HG03432 (cell line): ENCODE measurements at regions not wholly inside any gene's neighbourhood (a gene's known extent, or its start where the extent isn't known, plus 50 kb on each side); places are given as distances from the start of the nearest gene placed in this dataset.

Experiments
- ATAC-seq: cut with Tn5 transposase; IDR thresholded peaks from one replicate; pipeline ENCODE4 v1.9.1; 2021; ENCODE audit warnings: mild to moderate bottlenecking, moderate library complexity; ENCODE audit not compliant: unreplicated experiment

DNA sequence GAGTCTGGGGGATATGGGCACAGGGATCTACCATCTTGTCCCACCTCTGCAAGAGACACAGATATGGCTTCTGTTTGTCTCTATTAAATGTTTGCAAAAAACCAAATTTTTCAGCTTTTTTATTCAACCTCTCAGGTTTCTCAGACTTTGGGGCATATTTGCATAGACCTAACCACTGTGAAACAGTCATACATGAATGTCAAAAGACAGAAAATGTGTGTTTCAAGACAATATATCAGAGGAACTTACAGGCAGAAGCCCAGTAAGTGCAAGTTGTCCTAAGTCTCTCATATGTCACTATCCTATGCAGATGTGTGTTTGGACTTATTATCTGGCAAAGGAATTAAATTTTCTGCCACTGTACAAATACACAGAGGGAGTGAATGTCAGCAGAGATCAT lies 951.2 kb downstream of the PCDH18 start:
- peak; percentile 58 for ATAC-seq

DNA sequence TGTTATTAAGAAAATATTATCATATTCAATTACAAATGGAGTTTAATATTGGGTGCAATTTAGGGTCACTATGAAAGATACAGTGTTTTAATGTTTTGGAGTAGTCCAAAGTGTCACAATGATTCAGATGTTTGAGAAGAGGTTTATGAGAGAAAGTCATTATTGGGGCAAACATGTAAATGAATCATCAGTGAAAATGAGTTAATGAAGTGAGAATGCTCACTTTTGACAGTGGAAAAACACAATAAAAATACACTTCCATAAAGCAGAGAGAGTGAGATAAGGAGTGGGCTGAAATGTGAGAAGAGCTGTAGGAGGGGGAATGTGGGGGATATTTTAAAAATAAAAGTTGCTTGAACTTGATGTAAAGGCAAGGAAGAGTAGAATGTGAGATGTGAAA lies 957.1 kb downstream of the PCDH18 start:
- no peak for ATAC-seq

DNA sequence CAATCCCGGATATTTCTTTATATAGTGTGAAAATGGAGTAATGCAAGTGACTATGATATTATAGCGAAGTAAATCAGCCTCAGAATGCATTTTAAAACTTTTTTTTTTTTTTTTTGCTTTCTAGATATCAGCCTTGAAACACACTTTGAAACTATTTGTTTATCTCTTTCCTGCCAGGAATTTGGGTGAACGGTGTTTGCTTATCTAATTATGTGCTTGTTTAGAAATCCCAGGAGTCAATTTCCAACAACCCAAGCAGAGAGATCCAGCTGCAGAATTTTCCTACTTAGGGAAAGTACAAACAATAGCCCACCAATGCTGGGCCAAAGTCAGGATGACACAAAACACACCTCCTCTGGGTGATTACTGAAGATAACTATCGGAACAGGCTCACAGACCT lies 958.8 kb downstream of the PCDH18 start:
- ATAC-seq, result no peak

DNA sequence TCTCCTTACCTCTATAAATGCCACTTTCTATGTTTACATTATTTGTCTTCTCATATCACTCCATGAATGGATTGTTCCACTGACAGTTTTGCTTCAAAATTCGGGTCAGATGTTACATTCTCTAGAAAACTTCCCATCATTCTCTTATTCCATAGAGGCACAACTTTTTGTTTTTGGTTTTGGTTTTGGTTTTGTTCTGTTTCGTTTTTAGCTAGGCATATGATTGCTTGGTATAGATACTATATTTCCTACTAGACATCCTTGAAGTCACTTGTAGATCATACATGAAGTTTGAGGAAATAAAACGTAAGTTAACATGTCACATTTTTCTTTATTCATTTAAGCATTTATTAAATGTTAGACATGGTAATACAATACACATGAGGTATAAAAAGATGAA lies 961.0 kb downstream of the PCDH18 start:
- peak; percentile 57 for ATAC-seq

DNA sequence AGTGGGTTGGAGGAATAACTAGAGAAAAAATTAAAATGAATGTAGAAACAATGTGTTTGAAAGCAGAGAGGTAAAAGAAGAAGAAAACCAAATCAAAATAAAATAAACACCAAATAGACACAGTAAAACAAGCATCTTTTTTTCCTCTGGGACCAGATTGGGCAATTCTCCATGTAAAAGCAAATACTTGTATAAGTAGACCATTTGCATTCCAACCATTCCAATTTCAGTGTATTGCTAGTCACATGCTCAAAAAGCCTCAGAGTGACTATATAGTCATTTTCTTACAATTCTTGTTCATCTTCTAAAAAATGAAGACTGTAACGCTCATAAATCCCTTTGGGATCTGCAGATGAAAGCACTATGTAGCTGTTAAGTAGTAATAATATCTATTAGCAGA lies 969.5 kb downstream of the PCDH18 start:
- no peak for ATAC-seq

DNA sequence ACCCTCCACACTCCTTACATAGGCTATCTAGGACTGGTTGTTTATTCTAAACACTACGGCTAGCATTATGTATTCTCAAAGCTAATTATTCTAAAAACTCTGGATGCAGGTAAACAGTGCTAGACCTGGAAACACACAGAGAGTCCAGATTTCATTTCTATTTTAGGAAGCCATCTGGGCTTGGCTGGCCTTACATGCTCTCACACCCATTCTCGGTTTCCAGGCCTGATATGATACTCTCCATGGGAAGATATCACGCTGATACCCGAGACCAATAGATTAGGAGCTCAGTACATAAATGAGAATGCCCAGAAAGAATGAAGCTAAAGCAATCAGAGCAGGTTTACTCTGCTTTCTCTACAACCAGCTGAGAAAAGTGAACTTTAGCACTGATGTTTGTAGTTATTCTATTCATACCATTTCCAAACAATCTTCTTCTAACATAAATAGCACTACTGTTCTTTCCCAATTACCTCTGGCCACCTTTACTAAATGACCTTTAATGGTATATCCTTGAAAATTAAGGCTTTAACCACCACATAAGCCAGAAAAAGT lies 973.3 kb downstream of the PCDH18 start:
- ATAC-seq, result no peak

DNA sequence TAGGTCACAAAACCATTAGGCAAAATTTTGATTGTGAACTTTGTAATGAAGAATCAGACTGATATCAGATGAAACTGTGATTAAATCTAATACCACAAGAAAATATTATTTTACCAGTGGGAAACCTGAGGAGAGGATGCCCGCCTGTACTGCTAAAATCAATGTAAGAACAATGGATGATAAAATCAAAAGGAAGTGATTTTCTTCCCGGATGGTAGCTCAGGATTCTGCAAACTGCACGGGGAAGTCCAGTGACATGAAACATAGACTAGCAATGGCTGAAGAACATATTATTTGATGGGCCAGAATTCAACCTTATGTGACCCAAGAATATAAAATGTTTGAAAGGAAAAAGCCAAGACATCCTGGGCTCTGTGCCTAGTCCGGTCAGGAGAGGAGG lies 974.9 kb downstream of the PCDH18 start:
- no peak for ATAC-seq

DNA sequence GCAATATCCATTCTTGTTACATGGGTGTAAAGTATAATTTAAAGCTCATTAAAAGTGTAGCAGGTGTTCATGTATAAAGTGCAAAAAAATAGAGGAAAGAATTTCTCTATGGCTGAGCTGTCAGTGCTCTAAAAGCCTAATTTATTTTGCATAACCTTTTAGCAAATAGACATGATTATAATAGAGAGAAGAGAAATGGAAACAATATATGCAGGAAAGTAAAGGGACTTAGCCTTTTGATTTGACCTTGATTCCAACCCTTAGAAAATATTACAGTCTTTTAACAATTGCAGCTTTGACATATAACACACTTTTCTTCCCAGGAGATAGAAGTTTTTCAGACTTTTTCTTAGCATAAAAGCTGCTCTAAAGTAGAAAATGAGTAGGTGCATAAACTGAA lies 978.3 kb downstream of the PCDH18 start:
- no peak for ATAC-seq

DNA sequence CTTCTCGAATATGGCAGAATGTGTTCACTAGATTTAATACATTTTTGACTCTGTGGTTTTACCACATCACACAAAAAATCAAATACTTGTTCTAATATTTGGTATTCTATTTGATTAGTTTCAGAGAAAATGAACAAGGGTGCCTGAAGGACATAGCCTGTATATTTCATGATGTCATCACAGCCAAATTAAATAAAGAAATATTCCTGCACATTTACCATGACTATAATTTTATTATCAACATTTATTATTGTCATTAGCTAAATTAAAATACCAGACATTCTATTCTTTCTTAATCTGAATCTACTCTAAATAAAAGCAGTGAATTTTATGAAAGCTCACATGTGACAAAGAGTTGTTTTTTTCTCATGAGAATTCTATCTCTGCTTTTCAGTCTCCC lies 980.5 kb downstream of the PCDH18 start:
- no peak for ATAC-seq

DNA sequence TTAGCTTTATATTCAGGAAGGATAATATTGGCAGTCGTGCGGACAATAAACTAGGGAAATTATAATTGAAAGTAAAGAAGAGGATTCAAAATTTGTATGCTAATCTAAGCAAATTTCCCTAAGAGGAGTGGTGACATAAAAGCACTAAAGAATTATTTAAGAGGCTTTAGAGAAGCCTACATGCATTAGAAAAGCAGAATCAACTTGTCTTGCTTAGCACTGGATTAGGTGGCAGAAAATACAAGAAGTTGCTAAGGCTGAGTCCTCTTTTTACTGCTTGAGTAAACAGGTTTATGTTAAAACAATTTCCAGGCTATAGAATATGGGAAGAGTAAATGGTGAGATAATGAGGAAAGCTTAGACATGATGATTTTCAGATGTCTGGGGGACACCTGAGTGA lies 991.5 kb downstream of the PCDH18 start:
- ATAC-seq, result no peak

DNA sequence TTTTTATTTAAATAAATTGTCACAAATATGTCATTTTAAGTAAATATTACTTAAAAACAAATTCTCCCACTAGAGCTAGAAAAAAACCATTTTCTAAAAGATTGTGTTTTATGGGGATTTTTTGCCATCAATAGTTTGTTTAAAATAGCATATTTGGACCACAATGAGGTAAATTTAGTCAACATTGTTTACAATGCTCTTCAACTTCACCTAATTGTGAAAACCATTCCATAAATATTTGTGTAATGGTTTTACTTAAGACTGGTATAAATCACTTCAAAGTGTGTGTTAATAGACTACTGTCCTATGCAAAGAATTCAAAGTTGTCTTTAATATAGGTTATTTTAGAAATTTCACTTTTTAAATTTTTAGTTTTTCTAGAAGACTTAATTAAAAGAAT lies 1004.2 kb downstream of the PCDH18 start:
- ATAC-seq, result no peak

DNA sequence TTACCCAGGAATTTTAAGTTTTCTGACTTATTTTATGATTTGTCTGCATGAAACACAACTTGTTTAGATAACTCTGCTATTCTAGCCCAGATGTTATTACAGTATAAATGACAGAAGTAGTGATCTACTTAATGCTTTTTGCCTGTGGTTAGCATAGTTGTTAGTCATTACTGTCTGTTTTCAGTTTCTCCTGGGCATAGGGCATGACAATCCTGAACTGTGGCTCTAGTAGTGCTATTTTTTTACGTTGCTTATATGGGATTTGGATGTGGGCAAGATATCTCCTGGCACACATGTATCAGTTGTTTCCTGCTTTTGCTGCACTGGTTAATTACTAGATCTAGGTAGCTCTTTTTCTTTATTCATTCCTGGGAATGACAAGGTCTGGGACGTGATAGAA lies 1005.8 kb downstream of the PCDH18 start:
- peak; percentile 71 for ATAC-seq

DNA sequence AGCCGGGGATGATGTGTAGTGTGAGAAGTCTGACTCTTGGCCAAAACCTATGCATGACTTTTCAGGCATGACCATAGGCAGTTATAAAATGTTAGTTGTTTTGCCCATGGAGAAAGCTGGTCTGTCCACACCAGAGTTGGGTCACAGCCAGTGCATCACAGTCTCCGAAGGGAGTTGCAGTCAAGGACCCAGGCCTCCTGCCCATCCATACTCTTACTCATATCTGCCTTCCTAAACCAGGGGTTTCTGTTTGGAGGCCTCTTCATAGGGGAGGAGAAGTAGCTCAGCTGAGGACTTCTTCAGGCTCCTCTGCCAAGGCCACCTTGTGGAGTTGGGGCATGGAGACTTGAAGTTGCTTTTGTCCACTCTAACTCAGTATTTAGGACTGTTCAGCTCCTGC lies 1008.3 kb downstream of the PCDH18 start:
- no peak for ATAC-seq

DNA sequence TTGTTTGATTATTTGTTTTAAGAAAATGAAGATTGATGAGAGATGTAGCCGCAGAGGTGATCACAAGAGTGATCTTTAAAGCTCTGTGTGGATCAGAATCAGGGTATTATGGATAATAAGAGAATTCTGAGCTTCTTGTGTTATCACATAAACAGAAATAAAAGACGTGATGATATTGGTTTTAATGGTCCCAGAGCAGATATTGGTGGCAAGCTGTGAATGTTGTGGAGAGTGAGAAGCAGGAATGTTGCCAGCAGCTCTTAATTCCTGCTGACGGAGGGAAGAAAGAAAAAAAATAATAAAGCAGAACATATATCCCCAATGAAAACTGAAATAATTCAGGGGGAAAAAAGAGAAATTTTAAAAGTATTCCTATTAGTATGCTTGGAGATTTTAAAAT lies 1015.9 kb downstream of the PCDH18 start:
- ATAC-seq, result no peak

DNA sequence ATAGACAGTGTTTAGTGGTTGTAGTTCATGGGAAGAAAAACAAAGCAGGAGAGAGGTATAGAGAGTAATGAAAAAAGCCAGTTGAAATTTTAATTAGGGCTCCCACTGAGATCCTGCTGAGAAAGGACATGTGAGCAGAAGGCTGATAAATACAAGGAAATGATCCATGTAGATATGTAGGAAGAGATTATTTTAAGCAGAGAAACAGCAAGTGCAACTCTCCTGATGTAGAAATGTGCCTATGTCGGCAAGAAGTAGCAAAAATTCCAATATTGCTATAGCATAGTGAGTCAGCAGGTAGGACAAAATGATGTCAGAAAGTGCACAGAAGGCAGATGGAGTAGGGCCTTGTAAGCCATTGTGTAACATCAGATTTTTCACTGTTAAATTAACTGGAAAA lies 1027.3 kb downstream of the PCDH18 start:
- ATAC-seq, result no peak

DNA sequence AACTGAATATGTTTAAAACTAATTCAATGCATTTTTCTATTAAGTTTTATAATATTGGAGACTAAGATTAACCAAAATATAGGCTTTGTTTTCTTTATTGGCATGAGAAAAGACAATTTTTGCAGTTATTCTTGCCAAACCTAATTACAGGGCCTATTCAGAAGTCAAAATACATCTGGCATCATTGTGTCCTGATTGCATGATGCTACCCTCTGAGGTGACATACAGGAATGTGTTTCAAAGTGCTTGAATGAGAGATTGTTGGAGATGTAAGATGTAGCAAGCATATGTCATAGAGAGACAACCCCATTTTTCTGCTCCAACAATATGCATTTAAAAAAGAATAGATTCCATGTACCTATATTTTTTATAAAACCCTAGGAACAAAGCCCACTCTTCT lies 1036.4 kb downstream of the PCDH18 start:
- ATAC-seq, result no peak

DNA sequence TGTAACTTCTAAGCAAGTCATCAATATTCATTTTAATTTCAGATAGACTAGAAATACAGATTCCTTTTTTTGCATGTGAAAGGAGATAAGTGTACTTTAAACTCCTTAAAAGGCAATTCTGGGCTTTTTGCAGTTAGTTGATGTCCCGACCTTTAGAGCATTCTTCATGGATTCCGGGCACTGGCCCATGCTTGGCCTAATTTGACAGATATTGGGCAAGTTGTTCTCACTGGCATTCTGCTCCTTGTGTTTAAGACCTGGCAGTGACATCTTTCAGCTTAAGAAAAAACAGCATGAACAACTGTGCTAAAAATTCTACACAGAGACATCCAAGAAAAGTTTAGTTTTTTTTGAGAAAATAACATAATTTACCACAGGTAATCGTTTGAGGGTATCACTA lies 1037.2 kb downstream of the PCDH18 start:
- no peak for ATAC-seq

DNA sequence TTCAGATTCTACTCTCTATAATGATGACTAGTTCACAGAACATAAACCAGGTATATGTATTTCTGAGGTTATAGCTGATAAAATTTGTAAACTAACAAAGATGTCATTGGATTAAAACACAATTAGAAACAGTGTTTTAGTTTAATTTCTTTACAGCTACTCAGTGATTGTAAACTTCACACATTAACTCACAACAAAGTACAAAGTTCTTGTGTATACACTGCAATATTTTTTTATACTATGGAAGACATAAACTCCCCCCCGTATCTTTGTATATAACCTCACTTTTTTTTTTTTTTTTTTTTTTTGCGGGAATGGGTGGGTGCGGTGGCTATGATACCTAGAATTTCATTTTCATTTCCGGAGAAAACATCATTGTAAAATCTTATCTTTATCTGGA lies 1043.2 kb downstream of the PCDH18 start:
- ATAC-seq, result no peak

DNA sequence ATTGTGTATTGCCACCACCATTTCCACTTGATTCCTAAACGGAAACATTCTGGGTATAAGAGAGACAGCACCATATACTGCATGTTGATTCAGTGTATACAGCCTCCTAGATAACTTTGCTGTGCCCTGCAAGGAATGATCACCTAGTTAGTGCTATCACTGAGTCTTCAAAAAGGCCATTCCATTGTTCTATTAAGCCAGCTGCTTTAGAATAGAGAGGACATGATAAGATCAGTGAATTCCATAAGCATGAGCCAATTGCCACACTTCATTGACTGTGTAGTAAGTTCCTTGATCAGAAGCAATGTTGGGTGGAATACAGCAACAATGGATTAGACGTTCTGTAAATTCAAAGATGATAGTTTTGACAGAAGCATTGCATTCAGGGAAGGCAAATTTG lies 1047.3 kb downstream of the PCDH18 start:
- ATAC-seq, result no peak

DNA sequence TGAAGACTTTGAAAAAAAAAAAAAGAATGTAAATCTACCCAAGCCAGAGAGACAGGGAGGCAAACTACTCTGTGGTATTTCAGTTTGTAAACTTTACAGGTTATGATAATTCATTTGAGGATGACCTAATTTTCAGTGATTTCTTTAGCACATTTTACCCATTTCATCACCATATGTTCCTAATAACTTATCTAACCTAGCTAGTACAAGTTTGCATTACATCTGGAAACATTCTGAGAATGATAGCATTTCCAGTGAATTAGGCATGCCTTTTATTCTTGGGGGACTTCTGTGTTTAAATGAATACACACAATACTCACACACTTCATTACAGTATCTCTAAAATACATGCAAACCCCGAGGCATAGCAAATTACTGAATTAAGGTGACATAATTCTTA lies 1055.5 kb downstream of the PCDH18 start:
- ATAC-seq, result no peak

DNA sequence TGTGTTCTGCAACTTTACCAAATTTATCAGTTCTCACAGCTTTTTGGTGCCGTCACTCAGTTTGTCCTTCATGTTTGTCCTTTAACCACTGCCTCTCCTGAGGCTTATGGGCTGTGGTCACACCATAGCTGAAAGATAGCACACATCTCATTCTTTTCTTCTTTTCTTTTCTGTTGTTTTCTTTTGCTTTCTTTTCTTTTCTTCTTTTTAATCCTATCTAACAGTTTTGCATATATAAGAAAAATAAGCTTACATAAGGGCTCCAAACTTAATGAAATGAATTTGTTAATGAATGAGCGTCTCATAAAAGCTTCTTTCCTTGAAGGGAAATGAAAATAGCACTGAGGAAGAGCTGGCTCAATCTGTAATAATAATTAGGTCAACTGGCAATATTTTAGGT lies 1061.2 kb downstream of the PCDH18 start:
- no peak for ATAC-seq

DNA sequence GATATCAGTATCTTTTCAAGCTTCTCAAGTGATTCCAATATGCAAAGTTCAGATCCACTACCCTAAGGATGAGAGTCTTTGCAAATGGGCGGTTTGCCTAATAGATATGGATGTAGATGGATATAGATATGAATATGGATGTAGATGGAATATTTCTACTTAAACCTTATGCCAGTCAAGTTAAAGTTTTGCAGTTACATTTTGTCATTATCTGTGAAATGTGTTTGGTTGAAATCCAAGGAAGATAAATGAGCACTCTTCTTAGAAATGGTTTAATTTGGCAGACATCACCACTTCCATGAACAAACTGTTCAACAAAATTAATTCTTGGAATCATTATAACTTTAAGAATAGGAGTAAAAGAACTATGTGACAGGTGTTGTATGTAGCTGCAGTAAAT lies 1066.6 kb downstream of the PCDH18 start:
- no peak for ATAC-seq

DNA sequence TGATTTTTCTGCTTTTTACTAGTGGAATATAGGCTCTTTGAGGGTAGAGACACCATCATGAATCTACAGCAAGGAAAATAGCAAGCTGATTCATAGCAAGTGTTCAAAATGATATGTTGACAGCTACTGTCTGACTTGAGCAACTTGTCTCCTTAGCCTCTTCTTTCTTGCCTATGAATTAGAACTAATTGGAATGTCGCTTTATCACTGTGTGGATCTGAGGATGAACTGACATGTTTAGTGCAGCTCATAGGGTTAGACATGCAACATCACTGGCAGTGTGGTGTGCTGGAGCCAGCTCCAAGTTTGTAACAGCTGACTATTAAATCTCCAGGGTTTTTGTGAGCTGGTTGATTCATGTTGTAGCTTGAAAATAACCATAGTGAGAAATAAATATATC lies 1068.4 kb downstream of the PCDH18 start:
- ATAC-seq, result no peak

DNA sequence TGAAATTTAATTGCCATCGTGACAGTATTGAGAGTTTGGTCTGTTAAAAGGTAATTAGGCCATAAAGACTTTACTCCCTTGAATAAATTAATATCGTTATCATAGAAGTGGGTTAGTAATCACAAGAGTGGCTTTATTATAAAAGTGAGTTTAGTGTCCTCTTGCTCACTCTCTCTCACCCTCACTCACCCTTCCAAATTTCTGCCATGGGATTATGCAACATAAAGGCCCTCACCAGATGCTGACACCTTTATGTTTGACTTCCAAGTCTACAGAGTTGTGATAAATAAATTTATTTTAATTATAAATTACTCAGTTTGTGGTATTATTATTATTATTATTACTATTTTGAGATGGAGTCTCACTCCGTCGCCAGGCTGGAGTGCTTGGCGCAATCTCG lies 1070.8 kb downstream of the PCDH18 start:
- no peak for ATAC-seq
